ENCODE measurements at regions not wholly inside any gene's neighbourhood (a gene's known extent, or its start where the extent isn't known, plus 50 kb on each side); places are given as distances from the start of the nearest gene placed in this dataset.
"Not testable (repeated sequence)": the region's sequence is repeated elsewhere in the genome, so short reads cannot be mapped to it uniquely, and the experiment has no call there.

GRCh38 chr7:13111230-13111629 is 423.8 kb downstream of the ARL4A start:
- H3K27me3 ChIP-seq (ENCODE audit: insufficient read depth, poor library complexity, severe bottlenecking): no peaks in the 10 kb centered on the region
- TF ChIP-seq REST (IDR thresholded peaks at IDR 0.05; ENCODE audit: insufficient replicate concordance, low read depth): no peak
- no peak for TF ChIP-seq POLR2AphosphoS5 (IDR thresholded peaks at IDR 0.05; ENCODE audit: low read depth)
- no peak for TF ChIP-seq GABPA (IDR thresholded peaks at IDR 0.05; ENCODE audit: low read depth)
- TF ChIP-seq, protein P1, sequence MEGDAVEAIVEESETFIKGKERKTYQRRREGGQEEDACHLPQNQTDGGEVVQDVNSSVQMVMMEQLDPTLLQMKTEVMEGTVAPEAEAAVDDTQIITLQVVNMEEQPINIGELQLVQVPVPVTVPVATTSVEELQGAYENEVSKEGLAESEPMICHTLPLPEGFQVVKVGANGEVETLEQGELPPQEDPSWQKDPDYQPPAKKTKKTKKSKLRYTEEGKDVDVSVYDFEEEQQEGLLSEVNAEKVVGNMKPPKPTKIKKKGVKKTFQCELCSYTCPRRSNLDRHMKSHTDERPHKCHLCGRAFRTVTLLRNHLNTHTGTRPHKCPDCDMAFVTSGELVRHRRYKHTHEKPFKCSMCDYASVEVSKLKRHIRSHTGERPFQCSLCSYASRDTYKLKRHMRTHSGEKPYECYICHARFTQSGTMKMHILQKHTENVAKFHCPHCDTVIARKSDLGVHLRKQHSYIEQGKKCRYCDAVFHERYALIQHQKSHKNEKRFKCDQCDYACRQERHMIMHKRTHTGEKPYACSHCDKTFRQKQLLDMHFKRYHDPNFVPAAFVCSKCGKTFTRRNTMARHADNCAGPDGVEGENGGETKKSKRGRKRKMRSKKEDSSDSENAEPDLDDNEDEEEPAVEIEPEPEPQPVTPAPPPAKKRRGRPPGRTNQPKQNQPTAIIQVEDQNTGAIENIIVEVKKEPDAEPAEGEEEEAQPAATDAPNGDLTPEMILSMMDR (IDR thresholded peaks at IDR 0.05; ENCODE audit: insufficient read depth, low read length): no peak
- TF ChIP-seq SPI1 (IDR thresholded peaks at IDR 0.05; ENCODE audit: borderline replicate concordance, low read depth): no peak
- no peak overlapping the region for H3K4me3 ChIP-seq (replicated peaks; ENCODE audit: insufficient read depth, low read length)
- no peak overlapping the region for H3K27ac ChIP-seq (replicated peaks)
- DNase-seq (ENCODE audit: low read depth in 1 of 2, low spot score in 1 of 2): no peak

DNA sequence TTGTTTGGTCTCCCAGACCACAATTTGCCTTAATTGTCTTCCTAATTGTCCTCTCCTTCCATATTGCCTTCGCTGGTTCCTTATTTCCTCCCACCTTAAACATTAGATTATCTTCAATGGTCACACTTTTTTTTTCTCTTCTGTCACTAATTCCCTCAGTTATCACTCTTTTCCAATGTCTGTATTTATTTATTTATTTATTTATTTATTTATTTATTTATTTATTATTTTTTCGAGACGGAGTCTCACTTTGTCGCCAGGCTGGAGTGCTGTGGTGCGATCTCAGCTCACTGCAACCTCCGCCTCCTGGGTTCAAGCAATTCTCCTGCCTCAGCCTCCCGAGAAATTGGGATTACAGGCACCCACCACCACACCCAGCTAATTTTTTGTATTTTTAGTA is 426.8 kb downstream of the ARL4A start:
- DNase-seq (ENCODE audit: low read depth in 1 of 2, low spot score in 1 of 2); H3K27me3 ChIP-seq (ENCODE audit: insufficient read depth, poor library complexity, severe bottlenecking); H3K4me3 ChIP-seq (replicated peaks; ENCODE audit: insufficient read depth, low read length); H3K27ac ChIP-seq (replicated peaks): not testable (repeated sequence)

DNA sequence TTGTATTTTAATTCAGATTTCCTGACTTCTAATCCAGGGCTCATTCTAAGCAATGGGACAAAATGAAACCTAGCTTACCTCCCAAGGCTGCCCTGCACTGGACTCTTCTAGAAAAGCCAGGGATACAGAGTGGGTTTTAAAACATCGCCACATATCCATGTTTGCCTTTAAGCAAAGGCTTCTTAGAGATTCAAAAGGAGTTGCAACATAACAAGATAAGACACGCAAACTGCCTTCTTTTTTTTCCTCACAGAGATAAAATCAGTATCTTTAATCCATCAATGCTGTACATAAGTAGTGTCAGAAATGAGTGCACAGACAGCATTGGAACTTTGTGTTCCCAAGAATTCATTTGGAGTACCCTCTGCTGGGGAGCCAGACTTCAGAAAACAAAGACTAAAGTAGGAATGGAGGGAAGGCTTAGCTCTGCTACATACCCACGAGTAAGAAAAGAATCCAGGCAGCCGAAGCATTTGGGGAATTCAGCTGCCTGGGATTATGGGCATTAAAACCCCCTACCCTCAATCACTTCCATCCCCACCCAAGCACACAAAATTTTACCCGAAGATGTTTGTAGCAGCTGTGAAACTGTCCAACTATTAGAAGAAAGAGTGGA is 427.8 kb downstream of the ARL4A start:
- TF ChIP-seq POLR2AphosphoS5 (IDR thresholded peaks at IDR 0.05; ENCODE audit: low read depth) (no peak), SPI1 (IDR thresholded peaks at IDR 0.05; ENCODE audit: borderline replicate concordance, low read depth) (no peak), GABPA (IDR thresholded peaks at IDR 0.05; ENCODE audit: low read depth) (no peak), REST (IDR thresholded peaks at IDR 0.05; ENCODE audit: insufficient replicate concordance, low read depth) (no peak)
- TF ChIP-seq, protein P1 (IDR thresholded peaks at IDR 0.05; ENCODE audit: insufficient read depth, low read length): no peak
- Histone ChIP-seq H3K27ac (replicated peaks) (no peak overlapping the region), H3K4me3 (replicated peaks; ENCODE audit: insufficient read depth, low read length) (no peak overlapping the region), H3K27me3 (ENCODE audit: insufficient read depth, poor library complexity, severe bottlenecking) (no peaks in the 10 kb centered on the region)
- DNase-seq (ENCODE audit: low read depth in 1 of 2, low spot score in 1 of 2): no peak

GRCh38 chr7:13115855-13116254 is 428.4 kb downstream of the ARL4A start:
- H3K4me3 ChIP-seq (replicated peaks; ENCODE audit: insufficient read depth, low read length): no peak overlapping the region
- no peak for TF ChIP-seq SPI1 (IDR thresholded peaks at IDR 0.05; ENCODE audit: borderline replicate concordance, low read depth)
- TF ChIP-seq, protein P1 (IDR thresholded peaks at IDR 0.05; ENCODE audit: insufficient read depth, low read length): no peak
- TF ChIP-seq GABPA (IDR thresholded peaks at IDR 0.05; ENCODE audit: low read depth): no peak
- no peak for TF ChIP-seq REST (IDR thresholded peaks at IDR 0.05; ENCODE audit: insufficient replicate concordance, low read depth)
- TF ChIP-seq POLR2AphosphoS5 (IDR thresholded peaks at IDR 0.05; ENCODE audit: low read depth): no peak
- no peaks in the 10 kb centered on the region for H3K27me3 ChIP-seq (ENCODE audit: insufficient read depth, poor library complexity, severe bottlenecking)
- H3K27ac ChIP-seq (replicated peaks): no peak overlapping the region
- no peak for DNase-seq (ENCODE audit: low read depth in 1 of 2, low spot score in 1 of 2)
